Activated T-cell treated with anti-CD3 and anti-CD28 coated beads for 48 hours (primary cell): ENCODE measurements at regions not wholly inside any gene's neighbourhood (a gene's known extent, or its start where the extent isn't known, plus 50 kb on each side); places are given as distances from the start of the nearest gene placed in this dataset.

Experiments
- DNase-seq: peaks from one replicate; pipeline ENCODE4 v3.0.0-alpha.2; 2020; ENCODE audit warnings: low read depth

DNA sequence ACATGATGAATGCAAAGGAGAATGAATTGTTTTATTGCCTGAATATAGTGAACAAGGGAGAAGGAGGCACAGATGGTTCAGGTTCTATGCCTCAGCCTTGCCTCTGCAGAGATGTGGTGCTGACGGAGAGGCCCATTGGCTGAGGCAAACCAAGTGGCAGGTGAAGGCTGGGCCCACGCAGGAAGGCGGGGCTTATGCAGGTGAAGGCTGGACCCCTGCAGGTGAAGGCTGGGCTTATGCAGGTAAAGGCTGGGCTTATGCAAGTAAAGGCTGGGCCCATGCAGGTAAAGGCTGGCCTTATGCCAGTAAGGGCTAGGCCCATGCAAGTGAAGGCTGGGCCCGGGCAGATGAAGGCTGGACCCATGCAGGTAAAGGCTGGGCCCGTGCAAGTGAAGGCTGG lies 414.7 kb downstream of the LRATD1 start:
- no peak for DNase-seq

DNA sequence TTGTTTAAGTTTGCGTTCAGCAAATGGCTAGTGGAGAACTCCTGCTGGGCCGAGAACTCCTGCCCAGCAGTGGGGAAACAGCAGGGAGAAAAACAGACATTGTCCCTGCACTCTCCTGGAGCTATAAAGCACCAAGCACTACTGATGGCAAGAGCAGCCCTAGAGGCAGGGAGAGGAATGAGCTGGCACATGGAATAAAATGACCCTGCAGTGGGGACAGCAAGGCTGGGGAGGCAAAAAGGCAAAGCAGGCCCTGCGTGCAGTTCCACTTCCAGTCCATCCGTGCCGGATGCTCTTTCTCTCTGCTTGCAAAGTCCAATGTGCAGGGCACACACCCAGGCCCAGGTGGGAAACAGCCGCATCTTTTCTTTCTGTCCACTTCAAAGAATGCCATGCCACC lies 415.5 kb downstream of the LRATD1 start:
- no peak for DNase-seq

DNA sequence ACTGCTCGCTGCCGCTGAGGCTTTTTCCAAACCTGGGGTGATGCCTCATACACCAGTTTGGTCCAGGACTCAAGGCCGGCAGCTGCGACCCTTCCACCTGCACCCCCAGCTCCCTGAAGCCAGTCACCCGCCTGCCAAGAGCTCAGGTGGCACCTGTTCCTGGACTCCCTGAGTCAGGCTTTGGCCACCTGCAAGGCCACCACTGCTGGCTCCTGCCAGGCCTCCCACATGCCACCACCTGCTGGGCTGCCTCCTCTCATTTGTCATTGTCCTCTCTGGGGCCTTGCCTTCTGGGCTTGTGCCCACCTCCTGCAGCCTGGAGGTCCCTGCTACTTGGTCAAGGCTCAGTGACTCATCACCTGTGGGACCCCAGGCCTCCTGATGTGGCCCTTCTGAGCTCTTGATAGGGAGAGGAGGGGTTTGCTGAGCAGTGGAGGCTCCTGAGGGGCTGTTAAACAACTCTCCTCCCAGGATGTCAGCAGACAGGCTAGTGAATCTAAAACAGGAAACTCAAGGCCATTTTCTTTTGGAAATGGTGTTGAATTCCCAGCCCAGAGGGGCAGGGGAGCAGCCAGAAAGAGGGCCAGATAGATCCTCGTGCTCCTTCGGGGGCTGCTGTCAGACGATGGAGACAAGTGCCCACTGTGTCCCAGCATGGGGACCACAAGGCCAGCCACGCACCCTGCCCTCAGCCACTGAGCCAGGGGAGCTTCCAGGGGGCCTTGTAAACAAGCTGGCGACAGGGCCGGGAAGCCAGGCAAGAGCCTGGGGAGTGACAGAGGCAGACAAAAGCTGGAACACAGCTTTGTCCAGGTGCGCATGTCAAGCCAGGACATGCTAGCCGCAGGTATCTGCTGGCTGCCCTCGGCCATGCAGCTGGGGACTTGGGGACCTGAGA lies 416.8 kb downstream of the LRATD1 start:
- no peak for DNase-seq

DNA sequence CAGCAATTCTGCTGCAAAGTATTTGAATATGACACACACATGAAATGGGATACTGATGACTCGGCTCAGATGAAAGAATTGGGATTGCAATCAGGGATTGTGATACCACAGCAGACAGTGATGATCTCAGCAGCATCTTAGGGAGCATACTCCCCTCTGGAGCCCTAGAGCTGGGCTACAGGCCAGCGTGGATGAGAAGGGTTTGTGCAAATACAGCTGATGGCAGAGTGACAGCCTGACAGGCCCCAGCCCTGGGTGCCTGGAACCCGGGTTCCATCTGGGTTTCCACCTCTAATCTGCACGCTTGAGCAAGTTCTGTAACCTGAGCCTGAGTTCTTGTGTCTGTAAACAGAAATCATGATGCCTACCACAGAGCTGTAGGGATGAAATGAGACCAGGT lies 418.0 kb downstream of the LRATD1 start:
- DNase-seq = no peak

DNA sequence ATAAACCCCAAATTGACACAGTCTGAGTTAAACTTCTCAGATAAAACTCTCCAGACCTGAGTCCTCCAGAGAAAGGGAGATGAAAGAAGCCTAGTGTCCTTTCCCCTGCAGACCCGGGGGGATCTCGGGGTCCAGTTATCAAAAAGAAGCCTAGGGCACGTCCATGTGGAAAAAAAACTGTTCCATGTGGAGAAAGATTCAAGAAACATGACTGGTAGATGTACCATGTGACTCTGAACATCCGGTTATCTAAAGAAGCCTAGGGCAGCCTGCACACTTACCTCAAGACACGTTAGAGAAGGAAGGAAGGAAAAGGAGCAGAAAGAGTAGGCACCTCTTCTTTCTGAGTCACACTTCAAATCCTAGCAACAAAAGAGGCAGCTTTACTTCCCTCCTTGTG lies 421.0 kb downstream of the LRATD1 start:
- DNase-seq = no peak

DNA sequence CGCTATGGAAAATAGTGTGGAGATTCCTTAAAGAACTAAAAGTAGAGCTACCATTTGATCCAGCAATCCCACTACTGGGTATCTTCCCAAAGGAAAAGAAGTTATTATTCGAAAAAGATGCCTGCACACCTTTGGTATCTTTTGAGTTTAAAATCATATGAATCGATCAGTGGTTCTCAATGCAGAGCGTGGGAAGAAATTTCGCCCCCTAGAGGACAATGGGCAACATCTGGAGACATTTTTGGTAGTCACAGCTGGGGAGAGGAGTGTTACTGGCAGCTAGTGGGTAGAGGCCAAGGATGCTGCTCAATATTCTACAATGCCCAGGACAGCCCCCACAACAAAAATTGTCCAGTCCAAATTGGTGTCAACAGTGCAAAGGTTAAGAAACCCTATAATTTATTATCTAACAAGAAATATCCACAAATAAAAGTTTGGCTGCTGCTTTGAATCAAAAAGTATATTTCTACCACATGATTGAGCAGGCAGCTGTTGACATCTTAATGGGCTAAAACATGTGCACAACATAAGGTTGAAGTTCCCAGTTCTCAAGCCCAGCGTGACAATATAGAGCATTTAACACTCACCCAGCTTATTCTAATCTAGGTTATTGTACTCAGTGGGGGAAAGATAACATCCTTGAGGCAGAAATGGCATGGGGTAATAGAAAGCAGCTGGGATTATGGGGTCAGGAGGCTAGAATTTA lies 425.7 kb downstream of the LRATD1 start:
- DNase-seq = no peak

DNA sequence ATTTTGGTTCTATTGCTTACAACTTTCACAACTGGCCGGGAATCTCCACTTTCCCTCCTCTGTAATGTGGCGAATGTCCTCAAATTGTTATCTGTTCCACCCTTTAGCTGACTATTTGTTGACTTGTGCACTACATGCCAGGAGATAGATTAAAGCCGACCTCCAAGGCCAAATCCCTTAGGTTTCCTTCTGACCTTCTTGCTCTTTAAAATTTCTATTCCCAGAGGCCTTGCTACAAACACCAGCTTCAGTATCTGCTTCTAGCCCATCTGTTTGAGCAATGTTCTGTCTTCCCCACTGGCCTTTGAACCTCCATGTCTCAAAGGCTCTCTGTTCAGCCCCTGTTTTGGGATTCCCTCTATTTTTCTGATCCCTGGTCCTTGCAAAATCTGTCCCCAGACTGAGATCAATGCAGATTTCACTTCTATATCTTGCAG lies 426.2 kb downstream of the LRATD1 start:
- no peak for DNase-seq

DNA sequence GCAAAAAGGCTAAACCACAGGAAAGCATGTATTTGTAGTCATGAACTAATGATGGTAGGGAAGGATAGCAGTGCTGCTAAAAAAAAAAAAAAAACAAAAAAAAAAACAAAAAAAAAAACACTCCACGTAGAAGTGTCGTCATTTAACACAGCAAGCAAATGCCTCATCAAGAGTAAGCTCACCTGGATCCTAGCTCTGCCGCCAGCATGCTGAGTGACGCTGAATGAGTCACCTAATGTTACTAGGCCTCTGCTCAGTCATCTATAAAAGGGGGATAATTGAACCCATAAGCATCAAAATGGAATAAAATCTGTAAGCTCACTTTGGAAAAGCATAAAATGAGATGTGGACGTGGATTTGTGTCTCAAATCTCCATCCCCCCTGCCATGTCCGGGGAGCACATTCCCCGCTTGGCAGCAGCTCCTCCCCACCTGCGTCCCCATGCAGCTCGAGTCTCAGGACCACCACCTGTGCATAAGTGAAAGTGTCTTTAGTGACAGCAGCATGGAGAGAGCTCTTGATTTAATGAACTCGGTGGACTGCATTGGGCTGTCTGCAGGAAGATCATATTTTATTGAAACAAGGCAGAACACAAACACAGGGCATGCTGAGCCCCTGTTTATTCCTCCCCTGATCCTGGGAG lies 427.5 kb downstream of the LRATD1 start:
- DNase-seq = no peak

DNA sequence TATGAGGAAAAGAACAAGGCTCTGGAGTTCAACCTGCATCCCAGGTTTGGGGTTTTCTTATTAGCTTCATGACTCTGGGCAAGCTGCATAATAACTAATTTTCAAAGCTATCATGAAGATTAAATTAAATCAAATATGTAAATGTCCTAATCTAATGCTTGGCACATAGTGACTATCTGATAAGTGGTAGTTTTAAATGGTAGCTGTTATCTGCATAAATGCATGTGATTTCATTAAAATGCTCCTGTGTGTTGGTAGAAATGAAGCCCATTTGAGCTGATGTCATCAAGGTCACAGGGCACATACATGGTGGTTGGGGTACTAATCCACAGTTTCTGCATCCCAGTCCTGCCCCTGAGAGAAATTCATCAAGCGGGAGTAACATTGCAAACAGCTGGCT lies 428.8 kb downstream of the LRATD1 start:
- DNase-seq = no peak

DNA sequence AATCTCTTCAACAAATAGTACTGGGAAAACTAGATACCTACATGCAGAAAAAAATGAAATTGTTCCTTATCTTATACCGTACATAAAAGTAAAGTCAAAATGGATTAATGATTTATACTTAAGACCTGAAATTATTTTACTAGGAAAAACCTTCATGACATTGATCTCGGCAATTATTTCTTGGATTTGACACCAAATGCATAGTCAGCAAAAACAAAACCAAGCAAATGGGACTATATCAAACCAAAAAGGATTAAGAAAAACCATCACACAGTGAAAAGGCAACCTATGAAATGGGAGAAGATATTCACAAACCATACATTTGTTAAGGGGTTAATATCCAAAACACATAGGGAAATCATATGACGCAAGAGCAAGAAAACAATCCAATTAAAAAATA lies 433.6 kb downstream of the LRATD1 start:
- DNase-seq = no peak

DNA sequence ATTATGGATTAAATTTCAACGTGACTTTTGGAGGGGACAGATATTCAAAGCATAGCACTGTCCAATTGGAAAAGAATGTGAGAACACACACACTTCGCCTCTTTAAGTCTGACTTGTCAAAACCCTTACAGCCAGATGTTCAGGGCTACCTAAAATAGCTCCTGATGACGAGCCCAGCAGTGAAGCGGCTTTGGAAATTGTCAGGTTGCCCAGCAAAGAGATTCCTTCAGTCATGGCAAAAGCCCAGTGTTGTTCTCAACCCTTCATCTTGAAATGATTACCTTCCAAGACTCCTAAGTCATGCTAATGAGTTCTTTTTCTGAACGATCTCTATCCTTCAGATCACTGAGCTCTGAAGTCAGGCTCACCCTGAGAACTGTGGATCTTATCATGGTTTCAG lies 436.6 kb downstream of the LRATD1 start:
- DNase-seq = no peak

DNA sequence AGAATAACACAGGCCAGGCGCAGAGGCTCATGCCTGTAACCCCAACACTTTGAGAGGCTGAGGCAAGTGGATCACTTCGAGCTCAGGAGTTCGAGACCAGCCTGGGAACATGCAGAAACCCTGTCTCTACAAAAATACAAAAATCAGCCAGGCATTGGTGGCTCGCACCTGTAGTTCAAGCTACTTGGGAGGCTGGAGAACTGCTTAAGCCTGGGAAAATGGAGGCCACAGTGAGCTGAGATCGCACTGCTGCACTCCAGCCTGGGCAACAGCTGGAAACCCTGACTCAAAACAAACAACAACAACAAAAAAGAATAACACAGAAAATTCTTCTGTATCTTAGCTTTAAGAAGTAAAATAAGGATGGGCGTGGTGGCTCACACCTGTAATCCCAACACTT lies 440.3 kb downstream of the LRATD1 start:
- no peak for DNase-seq

DNA sequence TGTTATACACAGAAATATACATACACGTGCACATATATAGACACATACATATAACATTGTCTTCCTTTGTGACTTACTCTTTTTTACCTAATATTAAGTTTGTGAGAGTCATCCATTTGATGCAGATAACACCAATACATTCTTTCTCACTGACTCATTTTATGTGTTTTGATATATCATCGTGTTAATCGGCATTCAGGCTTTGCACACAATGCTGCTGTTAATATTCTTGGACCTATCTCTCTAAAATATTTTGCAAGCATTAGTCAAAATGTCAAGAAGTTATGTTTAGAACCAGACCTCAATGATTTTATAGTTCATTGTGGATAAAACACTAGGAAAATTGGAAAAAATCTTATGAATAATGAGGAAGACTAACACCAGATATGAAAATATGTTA lies 441.1 kb downstream of the LRATD1 start:
- no peak for DNase-seq

DNA sequence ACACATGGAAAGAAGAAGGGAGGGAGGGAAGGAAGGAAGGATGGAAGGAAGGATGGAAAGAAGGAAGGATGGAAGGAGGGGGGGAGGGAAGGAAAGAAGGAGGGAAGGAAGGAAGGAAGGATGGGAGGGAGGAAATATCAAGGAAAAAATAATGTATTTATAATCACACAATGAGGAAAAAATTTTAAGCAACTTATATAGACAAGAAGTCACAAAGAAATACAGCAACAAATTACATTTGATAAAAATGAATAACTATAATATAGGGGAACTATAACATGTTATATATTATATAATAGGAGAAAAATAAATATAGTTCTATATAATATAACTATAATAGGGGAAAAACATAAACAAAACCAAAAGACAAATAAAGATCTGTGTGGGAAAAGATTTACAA lies 441.8 kb downstream of the LRATD1 start:
- DNase-seq = no peak

DNA sequence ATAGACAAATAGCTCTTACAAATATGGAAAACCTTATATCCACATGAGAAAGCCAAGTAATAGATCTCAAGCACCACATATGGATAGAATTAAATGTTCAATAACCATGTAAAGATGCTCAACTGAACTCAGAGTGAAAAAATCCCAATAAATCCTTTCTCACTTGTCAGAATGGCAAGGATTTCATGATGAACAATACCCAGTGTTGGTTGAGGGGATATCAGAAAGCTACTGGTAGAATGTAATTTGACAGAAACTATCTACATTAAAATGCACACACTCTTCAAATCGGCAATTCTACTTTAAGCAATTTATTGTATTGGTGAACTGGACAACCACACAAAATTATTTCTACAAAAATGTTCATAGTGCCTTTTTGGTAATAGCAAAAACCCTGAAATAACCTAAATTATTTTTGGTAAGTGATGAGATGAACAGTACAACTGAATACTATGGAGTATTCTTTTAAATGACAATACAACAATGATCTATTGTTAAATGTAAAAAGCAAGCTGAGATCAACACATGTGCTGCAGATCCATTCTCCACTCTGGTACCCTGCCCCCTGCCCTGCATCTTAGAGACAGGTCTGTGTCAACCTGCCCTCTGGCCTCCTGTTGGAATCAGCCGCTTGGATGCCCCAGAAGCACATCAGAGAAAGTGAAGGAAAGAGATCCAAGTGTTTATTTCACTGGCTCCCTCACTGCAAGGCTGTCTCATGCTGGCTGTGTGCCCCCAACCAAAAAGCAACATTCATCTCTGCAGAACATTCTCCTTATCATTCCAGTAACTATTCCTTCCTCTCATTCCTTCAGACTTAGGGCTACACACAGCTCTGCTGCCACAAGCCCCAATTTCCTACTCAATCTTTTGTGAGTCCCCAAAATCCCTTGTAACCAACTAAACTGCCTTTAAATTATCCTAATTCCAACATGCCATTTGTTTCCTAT lies 442.5 kb downstream of the LRATD1 start:
- no peak for DNase-seq

DNA sequence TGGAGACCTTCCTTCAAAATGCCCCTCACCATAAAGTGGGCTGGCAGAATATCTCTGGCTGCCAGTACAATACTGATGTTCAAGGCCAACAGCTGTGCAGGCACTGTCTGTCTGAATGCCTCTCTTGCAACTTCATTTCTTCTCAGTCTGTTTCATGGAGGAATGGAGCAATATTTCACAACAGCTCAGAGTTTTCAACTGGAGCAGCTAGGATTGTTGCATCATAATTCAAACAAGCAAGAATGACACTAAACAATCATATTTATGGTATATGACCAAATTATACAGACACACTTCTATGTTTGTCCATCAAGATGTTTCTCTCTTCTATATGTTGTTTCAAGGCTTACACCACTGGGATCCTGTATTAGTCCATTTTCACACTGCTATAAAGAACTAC lies 444.2 kb downstream of the LRATD1 start:
- no peak for DNase-seq

DNA sequence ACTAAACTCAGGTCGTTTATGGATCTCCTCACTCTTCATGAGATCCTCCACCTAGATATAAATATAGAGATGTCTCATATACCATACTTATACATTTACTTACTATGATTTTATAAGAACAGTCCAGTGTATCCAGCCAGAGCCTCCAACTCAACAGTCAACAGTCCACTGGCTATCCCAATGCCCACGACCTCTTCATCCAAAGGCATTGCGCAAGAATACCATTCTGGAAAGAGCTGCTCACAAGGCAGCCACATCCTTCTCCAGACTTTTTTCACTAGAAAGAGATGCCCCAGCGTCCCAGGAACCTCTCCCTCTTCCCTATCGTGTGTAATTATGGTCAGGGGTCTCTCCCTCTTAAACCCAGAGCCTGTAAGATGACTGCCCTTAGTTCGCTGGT lies 448.8 kb downstream of the LRATD1 start:
- no peak for DNase-seq

DNA sequence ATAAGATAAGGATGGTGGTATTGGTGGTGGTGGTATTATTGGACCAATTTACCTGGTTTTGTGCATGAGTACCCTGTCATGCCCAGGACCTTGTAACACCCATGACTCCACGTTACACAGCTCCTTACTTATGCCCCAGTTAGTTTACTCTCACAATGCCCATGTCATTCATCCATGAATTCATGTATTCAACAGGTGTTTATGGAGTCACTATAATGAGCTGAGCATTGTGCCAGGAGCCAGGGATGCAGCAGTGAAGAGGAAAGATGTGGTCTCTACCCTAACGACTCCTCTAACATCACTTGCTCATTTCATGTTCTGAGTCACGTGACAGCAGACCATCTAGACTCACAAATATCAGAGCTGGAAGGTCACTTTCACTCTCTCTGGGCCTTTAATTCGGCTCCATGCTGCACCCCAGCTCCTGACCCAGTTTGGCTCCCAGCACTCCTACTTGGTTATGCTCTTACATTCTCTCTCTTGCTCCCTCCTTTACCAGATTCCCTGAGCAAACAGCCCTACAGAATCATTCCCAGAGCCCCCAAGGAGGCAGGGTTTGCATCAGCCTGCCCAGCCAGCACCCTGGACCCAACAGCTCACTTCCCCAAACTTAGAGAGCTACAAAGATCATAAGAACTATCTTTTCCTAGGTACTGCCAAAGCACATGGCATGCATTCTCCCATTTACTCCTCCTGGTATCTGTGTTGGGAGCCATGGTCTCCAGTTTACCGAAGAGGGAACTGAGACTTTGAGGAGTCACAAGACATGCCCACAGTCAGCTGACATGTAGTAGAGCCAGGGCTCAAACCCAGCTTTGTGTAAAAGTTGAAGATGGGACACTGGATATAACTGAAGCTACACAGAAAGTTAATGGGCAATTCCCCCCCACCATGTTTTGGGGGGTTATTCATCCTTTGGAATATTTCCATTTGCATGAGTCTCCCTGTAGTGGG lies 449.9 kb downstream of the LRATD1 start:
- DNase-seq = no peak

DNA sequence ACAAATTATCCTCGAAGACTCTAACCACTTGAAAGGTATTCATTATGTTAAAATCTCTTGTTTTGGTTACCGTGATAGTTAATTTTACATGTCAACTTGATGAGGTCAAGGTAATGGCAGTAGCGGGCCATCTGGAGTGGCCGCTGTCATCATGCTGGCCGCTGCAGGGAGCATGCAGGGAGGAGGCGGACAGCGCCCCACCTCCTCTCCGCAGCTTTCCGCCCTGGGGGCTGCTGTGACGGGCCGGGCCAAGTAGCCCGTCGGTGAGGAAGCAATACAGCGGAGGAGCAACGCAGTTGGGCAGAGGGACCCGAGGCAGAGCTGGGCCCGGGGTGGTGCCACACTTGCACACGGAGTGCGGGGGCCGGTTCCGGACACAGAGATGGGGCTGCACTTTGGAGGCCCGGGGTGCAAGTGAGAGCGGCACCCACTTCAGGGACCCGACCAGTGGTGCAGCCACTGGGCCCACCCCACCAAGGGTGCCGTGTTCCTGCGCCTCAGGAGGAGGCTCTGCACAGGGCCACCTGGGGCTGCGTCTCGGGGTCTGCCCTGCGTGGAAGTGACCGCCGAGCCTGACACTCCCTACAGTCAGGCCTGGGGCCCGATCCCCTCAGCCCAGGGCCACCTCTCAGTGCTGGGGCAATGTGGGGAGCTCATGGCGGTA lies 452.4 kb downstream of the LRATD1 start:
- DNase-seq = no peak

DNA sequence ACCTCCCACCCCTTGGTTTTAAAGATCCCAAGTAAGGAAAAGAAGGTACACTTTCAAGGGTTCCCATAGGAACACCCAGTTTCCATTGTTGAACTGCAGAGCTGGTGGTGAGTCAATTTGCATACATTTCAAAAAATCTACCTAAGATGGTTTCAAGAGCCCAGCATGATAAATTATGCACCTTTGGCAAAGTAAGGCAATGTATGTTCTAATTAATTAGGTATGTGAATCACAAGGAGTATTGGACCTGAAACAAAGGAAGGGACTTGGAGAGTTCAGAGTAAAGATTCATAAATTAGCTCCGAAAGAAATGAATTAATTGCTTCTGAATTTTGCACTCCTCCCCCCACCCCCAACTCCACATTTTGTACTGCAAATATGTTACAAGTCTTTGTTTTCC lies 459.7 kb downstream of the LRATD1 start:
- no peak for DNase-seq
